Stimulated activated naive B cell treated with anti-CD40 and anti-IgM and Interleukin-4, amounts not matched to agents 10 μg/mL and 1 μg/mL and 100 μg/mL, for 72 hours (primary cell): ENCODE measurements at regions not wholly inside any gene's neighbourhood (a gene's known extent, or its start where the extent isn't known, plus 50 kb on each side); places are given as distances from the start of the nearest gene placed in this dataset.
A peak's percentile ranks its signal among the peaks of the same experiment; 100 is the strongest.

ENCODE experiments used
- ATAC-seq, 2 donors: fragments of 150-1000 bp; cut with Tn5 transposase; replicated peaks; 2 replicates each; pipeline ENCODE4 v1.10.0; 2021; ENCODE audit warnings: moderate library complexity in 1 of 2
- DNase-seq: peaks from one replicate; pipeline ENCODE4 v3.0.0; 2021
- H3K27ac Mint-ChIP-seq: one replicate; pipeline ENCODE4 v1.8.0; 2022; ENCODE audit warnings: mild to moderate bottlenecking, mixed read lengths
- H3K27me3 Mint-ChIP-seq, 2 donors: one replicate each; pipeline ENCODE4 v1.8.0; 2022; ENCODE audit warnings: mixed read lengths in 2 of 2
- H3K36me3 Mint-ChIP-seq, 2 donors: one replicate each; pipeline ENCODE4 v1.8.0; 2022; ENCODE audit warnings: mixed read lengths in 2 of 2, mild to moderate bottlenecking in 1 of 2
- H3K4me1 Mint-ChIP-seq, 2 donors: one replicate each; pipeline ENCODE4 v1.8.0; 2022; ENCODE audit warnings: mixed read lengths in 2 of 2, mild to moderate bottlenecking in 1 of 2
- H3K4me3 Mint-ChIP-seq, 2 donors: one replicate each; pipeline ENCODE4 v1.8.0; 2022; ENCODE audit warnings: mild to moderate bottlenecking in 2 of 2, mixed read lengths in 2 of 2, moderate library complexity in 1 of 2
- H3K9me3 Mint-ChIP-seq, 2 donors: one replicate each; pipeline ENCODE4 v1.8.0; 2022; ENCODE audit warnings: mixed read lengths in 2 of 2, mild to moderate bottlenecking in 1 of 2

DNA sequence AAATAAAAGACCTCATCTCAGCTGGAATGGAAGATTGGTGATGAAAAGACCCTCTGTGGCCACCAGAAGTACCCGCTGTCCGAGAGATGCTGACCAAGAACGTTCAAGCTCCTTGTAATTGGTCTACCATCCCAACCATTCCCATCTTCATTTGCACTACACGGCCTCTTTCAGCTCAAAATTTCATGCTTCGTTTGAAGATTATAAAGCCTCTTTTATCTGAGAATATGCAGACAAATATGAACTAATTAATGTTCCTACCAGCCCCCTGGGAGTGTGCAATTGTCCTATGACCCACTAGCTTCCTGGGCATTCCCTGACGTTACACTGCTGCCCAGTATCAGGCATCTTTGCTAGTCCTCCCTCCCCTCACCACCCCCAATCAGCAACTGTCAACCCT is 583.7 kb downstream of the MID1IP1 start:
- Mint-ChIP-seq H3K36me3 (no peaks in the 10 kb centered on the region), H3K9me3 (no peaks in the 10 kb centered on the region), H3K4me3 (no peak overlapping the region), H3K4me1 (peaks cover 0 to 12% of the 10 kb centered on the region in 2 donors), H3K27ac (no peak overlapping the region), H3K27me3 (peaks cover 11 to 19% of the 10 kb centered on the region in 2 donors)
- ATAC-seq (no peak), DNase-seq (no peak)

- Mint-ChIP-seq H3K4me3 (no peak overlapping the region), H3K27ac (no peak overlapping the region), H3K27me3 (peaks cover 0 to 19% of the 10 kb centered on the region in 2 donors), H3K9me3 (no peaks in the 10 kb centered on the region), H3K4me1 (peaks cover 1 to 7% of the 10 kb centered on the region in 2 donors), H3K36me3 (no peaks in the 10 kb centered on the region)
- ATAC-seq: no peak
- DNase-seq: no peak
These were observed 587.5 kb downstream of the MID1IP1 start for GRCh38 chrX:39388730-39389129.

DNA sequence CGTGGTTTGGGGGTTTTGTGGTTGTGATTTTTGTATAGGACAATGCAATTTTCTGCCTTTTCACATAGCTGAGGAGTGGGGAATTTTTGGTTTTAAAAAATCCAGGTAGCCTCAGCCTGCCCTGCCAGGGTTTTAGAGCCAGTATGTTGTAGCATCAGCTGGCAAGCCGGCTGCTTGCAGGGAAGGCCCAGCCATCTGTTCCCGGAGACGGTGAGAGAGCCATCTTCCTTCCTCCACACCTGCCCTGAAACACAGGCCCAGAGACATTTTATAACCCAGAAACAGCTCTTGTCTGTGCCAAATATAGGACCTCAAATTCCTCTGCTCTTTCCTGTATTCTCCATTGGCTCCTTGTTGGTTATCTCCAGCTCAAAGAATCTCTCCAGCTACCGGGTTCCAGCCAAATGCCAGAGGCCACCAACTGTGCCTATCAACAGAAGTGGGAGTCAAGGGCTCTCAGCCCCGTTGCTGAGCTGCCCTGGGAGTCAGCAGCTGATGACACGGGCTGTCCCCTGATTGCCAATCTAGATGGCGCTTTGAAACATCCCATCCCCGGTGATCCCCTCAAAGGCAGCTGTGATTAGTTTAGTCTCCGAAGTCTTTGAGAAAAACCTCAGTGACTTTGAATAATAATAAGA is 595.2 kb downstream of the MID1IP1 start:
- H3K9me3 Mint-ChIP-seq: peaks cover 4% of the 10 kb centered on the region in 2 donors

DNA sequence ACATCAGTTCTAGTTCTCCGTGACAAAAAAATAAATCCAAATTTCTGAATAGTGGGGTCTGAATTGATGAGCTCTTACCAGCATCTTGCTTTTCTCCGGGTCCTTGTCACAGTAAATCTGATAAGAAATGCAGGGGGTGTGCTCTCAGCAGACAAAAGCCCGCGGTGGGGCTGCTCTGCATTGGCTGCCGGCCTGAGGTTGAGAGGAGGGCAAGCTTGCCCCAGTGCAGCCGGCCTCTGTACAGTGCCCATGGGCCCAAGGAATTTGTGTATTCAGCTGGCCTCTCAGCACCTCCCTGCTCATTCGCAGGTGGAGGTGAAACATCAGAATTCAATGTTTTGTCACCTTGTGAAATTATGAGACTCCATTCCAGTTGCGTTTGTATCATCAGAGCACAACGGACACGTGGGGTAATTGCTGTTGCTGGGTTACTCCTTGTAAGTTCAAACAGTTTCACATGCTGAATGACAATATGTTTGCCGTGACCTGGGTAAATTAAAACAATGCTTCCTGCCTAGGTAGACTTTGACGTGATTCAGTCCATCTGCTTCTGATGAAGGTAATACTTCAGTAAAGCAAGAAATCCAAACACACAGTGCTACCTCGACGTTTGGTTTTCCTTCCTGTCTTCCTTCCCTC is 596.4 kb downstream of the MID1IP1 start:
- Mint-ChIP-seq H3K4me1 (no peaks in the 10 kb centered on the region), H3K4me3 (no peak overlapping the region), H3K9me3 (peaks cover 4% of the 10 kb centered on the region in 2 donors), H3K27ac (no peak overlapping the region), H3K36me3 (peaks cover 0 to 4% of the 10 kb centered on the region in 2 donors), H3K27me3 (peaks cover 0 to 10% of the 10 kb centered on the region in 2 donors)
- DNase-seq (no peak), ATAC-seq (no peak)

More for the DNA sequence above, 595.2 kb downstream of the MID1IP1 start:
- H3K27me3 Mint-ChIP-seq: peaks cover 0 to 10% of the 10 kb centered on the region in 2 donors
- DNase-seq: no peak
- no peak overlapping the region for H3K4me3 Mint-ChIP-seq
- H3K4me1 Mint-ChIP-seq: no peaks in the 10 kb centered on the region
- ATAC-seq: no peak
- H3K36me3 Mint-ChIP-seq: peaks cover 0 to 4% of the 10 kb centered on the region in 2 donors
- H3K27ac Mint-ChIP-seq: peak overlapping the region; percentile 44

DNA sequence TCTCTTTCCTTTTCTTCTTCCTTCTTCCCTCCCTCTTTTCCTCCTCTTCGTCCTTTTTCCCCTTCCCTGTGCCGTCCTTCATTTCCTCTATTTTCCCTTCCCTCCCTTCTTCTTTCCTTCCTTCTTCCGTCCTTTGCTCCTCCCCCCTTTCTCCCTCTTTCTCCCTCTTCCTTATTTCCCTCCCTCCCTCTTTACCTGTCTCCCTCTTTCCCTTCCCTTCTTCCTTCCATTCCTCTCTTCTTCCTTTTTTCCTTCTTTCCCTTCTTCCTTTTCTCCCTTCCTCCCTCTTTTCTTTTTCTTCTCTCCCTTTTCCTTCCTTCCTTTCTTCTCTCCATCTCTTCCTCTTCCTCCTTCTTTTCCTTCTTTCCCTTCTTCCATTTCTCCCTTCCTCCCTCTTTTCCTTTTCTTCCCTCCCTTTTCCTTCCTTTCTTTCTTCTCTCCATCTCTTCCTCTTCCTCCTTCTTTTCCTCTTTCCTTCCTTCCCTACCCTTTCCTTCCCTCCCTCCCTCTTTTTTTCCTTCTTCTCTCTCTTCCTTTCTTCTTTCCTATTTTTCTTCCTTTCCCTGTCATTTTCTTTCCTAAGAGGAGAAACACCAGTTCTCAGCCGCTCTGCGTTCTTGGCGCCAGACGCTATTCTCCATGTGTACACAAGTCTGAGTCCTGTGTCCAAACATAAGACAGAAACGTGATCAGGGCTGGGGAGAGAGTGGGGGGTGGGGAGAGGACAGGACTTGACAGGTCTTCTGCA is 597.1 kb downstream of the MID1IP1 start:
- Mint-ChIP-seq H3K36me3 (peaks cover 0 to 4% of the 10 kb centered on the region in 2 donors), H3K27ac (no peak overlapping the region), H3K4me1 (no peaks in the 10 kb centered on the region), H3K27me3 (peaks cover 0 to 13% of the 10 kb centered on the region in 2 donors), H3K4me3 (no peak overlapping the region), H3K9me3 (peaks cover 4% of the 10 kb centered on the region in 2 donors)
- no peak for ATAC-seq
- DNase-seq: no peak

DNA sequence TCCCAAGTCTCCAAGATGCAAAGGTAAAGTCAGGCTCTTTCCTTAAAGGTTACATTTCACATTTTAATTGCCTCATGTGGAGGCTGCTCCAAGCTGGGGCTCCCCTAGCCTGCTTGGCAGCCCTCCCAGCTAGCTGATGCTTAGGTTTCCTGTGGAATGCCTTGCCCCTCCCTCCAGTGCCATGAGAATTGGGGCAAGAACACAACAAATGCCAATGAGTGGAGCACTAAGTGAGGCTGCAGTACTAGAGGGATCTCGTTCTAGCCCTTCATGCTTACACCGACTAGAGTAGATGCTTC is 597.7 kb downstream of the MID1IP1 start:
- peaks cover 4% of the 10 kb centered on the region in 2 donors for H3K9me3 Mint-ChIP-seq
- H3K4me3 Mint-ChIP-seq: no peak overlapping the region
- DNase-seq (no peak), ATAC-seq (no peak)
- H3K27ac Mint-ChIP-seq: no peak overlapping the region
- H3K27me3 Mint-ChIP-seq: peaks cover 0 to 13% of the 10 kb centered on the region in 2 donors
- H3K36me3 Mint-ChIP-seq: peaks cover 0 to 4% of the 10 kb centered on the region in 2 donors
- H3K4me1 Mint-ChIP-seq: no peaks in the 10 kb centered on the region

DNA sequence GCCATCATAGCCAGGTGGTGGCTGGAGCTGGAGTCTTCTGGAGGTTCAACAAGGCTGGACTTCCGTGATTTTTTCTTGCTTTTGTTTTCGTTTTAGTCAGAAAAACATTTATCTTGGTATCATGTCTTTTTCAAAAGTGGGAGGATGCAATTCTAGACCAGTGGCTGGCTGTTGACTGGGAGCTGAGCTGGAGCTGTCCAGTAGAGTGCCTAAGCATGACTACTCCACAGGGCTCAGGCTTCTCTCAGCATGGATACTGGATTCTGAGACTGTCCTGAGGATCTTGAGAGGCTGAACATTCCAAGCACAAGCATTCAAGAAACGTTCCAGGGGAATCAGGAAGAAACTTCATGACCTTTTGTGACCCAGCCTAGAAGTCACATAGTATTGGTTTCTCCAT is 598.1 kb downstream of the MID1IP1 start:
- no peak overlapping the region for H3K27ac Mint-ChIP-seq
- H3K4me1 Mint-ChIP-seq: no peaks in the 10 kb centered on the region
- DNase-seq (no peak), ATAC-seq (no peak)
- H3K4me3 Mint-ChIP-seq: no peak overlapping the region
- H3K36me3 Mint-ChIP-seq: peaks cover 0 to 4% of the 10 kb centered on the region in 2 donors
- H3K27me3 Mint-ChIP-seq: peaks cover 0 to 13% of the 10 kb centered on the region in 2 donors
- peaks cover 4% of the 10 kb centered on the region in 2 donors for H3K9me3 Mint-ChIP-seq

- DNase-seq (no peak), ATAC-seq (no peak)
- H3K36me3 Mint-ChIP-seq: peaks cover 0 to 4% of the 10 kb centered on the region in 2 donors
- H3K27me3 Mint-ChIP-seq: peaks cover 3 to 21% of the 10 kb centered on the region in 2 donors
- H3K4me1 Mint-ChIP-seq: peaks cover 0 to 5% of the 10 kb centered on the region in 2 donors
- H3K9me3 Mint-ChIP-seq: peaks cover 4% of the 10 kb centered on the region in 2 donors
- no peak overlapping the region for H3K4me3 Mint-ChIP-seq
- H3K27ac Mint-ChIP-seq: no peak overlapping the region
These were observed 600.3 kb downstream of the MID1IP1 start for GRCh38 chrX:39401483-39402110.

DNA sequence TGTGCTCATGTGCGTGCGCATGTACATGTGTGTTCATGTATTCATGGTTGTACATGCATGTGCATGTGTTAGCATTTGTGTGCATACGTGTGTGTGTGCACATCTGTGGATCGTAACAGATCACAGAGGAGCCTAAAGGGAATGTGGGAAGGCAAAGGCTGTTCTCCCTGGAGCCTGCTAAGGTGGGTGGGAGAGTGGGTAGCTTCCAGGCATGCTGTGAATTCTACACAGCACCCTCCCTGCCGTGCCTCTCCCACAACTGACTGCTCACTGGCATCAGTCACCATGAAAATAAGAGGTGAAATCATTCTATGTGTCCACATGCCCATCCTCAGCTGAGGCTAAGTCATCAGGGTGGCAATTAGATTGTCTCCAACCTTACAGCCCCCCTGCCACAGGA is 600.9 kb downstream of the MID1IP1 start:
- ATAC-seq (no peak), DNase-seq (no peak)
- no peak overlapping the region for H3K4me3 Mint-ChIP-seq
- H3K36me3 Mint-ChIP-seq: peaks cover 0 to 4% of the 10 kb centered on the region in 2 donors
- peaks cover 7 to 27% of the 10 kb centered on the region in 2 donors for H3K27me3 Mint-ChIP-seq
- H3K9me3 Mint-ChIP-seq: peaks cover 4% of the 10 kb centered on the region in 2 donors
- peaks cover 0 to 5% of the 10 kb centered on the region in 2 donors for H3K4me1 Mint-ChIP-seq
- no peak overlapping the region for H3K27ac Mint-ChIP-seq

- ATAC-seq (no peak), DNase-seq (no peak)
- Mint-ChIP-seq H3K9me3 (no peaks in the 10 kb centered on the region), H3K36me3 (no peaks in the 10 kb centered on the region), H3K4me3 (no peak overlapping the region), H3K4me1 (peaks cover 0 to 5% of the 10 kb centered on the region in 2 donors), H3K27ac (no peak overlapping the region), H3K27me3 (peaks cover 7 to 21% of the 10 kb centered on the region in 2 donors)
These were observed 605.5 kb downstream of the MID1IP1 start for GRCh38 chrX:39406799-39407198.

- Mint-ChIP-seq H3K9me3 (peaks cover 0 to 4% of the 10 kb centered on the region in 2 donors), H3K27me3 (peaks cover 7 to 23% of the 10 kb centered on the region in 2 donors), H3K4me1 (peaks cover 0 to 5% of the 10 kb centered on the region in 2 donors), H3K4me3 (no peak overlapping the region), H3K27ac (no peak overlapping the region), H3K36me3 (no peaks in the 10 kb centered on the region)
- ATAC-seq (no peak), DNase-seq (no peak)
These were observed 608.1 kb downstream of the MID1IP1 start for GRCh38 chrX:39409246-39409917.

GRCh38 chrX:39414290-39414854 is 613.1 kb downstream of the MID1IP1 start:
- Mint-ChIP-seq H3K4me1 (peaks cover 13 to 28% of the 10 kb centered on the region in 2 donors), H3K27me3 (peaks cover 0 to 12% of the 10 kb centered on the region in 2 donors), H3K36me3 (peaks cover 3 to 5% of the 10 kb centered on the region in 2 donors), H3K27ac (no peak overlapping the region), H3K9me3 (peaks cover 2 to 12% of the 10 kb centered on the region in 2 donors), H3K4me3 (no peak overlapping the region)
- DNase-seq (no peak), ATAC-seq (no peak)

DNA sequence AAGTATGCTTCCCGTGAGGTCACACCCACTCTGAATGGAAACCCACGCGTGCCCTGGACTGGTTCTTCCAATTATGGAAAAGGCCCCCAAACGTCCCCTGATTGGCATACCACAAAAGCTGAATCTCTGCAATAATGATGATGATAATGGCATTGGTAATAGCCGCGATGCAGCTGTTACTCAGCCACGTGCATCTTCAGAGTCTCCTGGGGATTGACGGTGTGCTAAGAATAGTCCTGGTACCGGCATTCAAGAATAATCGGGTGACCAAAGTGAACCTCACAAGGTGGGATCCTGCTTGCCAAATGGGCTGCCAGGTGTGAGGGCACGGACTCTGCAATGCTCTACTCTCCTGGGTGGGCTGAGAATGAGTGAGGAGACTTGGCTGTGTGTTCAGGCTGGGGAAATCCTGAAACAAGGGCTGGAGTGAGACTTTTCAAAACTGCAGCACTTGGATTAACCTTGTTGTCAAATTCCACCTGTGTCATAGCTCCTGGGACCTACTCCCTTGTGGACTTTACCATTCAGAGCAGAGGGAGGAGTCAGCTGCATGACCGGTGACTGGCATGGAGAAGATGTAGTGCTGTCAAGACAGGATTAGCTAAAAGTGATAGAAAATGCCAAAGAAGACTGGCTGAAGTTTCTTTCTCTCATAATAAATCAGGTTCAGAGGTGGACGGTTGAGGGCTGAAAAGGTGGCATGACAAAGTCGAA is 615.4 kb downstream of the MID1IP1 start:
- peaks cover 13 to 28% of the 10 kb centered on the region in 2 donors for H3K4me1 Mint-ChIP-seq
- peaks cover 0 to 10% of the 10 kb centered on the region in 2 donors for H3K27me3 Mint-ChIP-seq
- H3K27ac Mint-ChIP-seq: peak overlapping the region; percentile 74
- peaks cover 3 to 5% of the 10 kb centered on the region in 2 donors for H3K36me3 Mint-ChIP-seq
- peaks cover 2 to 12% of the 10 kb centered on the region in 2 donors for H3K9me3 Mint-ChIP-seq
- peak overlapping the region; percentile 60 to 65 for H3K4me3 Mint-ChIP-seq
- DNase-seq (no peak), ATAC-seq (peak; percentile 53 to 68)
